Body of pancreas (tissue), 4 donors: ENCODE measurements at regions not wholly inside any gene's neighbourhood (a gene's known extent, or its start where the extent isn't known, plus 50 kb on each side); places are given as distances from the start of the nearest gene placed in this dataset.

Experiments used
- POLR2A ChIP-seq, 3 donors: fragments of 450-650 bp; IDR thresholded peaks; one replicate each; pipeline ENCODE4 v1.6.1; 2016; ENCODE audit warnings: antibody characterized with exemption in 3 of 3, mild to moderate bottlenecking in 2 of 3
- TF ChIP-seq, protein P1 (sequence below), 7 experiments: fragments of 450-650 bp in 4 of 7; fragments of 200-600 bp in 3 of 7; sonication (generic) in 3 of 7; IDR thresholded peaks; one replicate each; pipeline ENCODE4 v1.5.1; 2016 to 2019; ENCODE audit warnings: antibody characterized with exemption in 7 of 7

DNA sequence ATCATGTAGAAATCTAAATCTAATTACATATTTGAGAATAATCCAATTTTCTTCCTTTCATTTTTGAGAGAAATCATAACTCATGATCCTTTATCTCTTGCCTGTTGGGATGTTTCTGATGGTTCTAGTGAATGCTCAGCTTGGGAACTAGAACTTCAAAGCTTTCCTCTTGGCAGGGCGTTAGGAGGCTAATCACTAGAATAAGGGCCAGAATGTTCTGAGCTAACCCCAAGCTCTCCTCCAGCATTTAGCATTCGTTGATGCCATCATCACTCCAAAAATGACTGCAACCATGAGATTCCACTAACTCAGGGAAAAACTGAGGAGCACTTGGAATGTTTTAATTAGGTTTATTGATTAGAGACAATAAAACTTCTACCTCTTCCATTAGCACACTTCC is 93.9 kb upstream of the DPT start:
- TF ChIP-seq POLR2A (IDR thresholded peaks at IDR 0.05): no peak
- TF ChIP-seq, protein P1, sequence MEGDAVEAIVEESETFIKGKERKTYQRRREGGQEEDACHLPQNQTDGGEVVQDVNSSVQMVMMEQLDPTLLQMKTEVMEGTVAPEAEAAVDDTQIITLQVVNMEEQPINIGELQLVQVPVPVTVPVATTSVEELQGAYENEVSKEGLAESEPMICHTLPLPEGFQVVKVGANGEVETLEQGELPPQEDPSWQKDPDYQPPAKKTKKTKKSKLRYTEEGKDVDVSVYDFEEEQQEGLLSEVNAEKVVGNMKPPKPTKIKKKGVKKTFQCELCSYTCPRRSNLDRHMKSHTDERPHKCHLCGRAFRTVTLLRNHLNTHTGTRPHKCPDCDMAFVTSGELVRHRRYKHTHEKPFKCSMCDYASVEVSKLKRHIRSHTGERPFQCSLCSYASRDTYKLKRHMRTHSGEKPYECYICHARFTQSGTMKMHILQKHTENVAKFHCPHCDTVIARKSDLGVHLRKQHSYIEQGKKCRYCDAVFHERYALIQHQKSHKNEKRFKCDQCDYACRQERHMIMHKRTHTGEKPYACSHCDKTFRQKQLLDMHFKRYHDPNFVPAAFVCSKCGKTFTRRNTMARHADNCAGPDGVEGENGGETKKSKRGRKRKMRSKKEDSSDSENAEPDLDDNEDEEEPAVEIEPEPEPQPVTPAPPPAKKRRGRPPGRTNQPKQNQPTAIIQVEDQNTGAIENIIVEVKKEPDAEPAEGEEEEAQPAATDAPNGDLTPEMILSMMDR (IDR thresholded peaks at IDR 0.05): no peak
